Stimulated activated CD8-positive, alpha-beta memory T cell treated with anti-CD3 and anti-CD28 coated beads, Interleukin-7, amount 100 ng/mL, for 4 hours (primary cell): ENCODE measurements at regions not wholly inside any gene's neighbourhood (a gene's known extent, or its start where the extent isn't known, plus 50 kb on each side); places are given as distances from the start of the nearest gene placed in this dataset.

ENCODE experiments used
- DNase-seq, 2 donors: peaks; one replicate each; pipeline ENCODE4 v3.0.0-alpha.2; 2020; ENCODE audit warnings: low read depth in 2 of 2

GRCh38 chr15:85847031-85847430 lies 52.3 kb upstream of the KLHL25 start:
- no peak for DNase-seq

- DNase-seq = no peak
Measured at GRCh38 chr15:85849946-85850345, 55.2 kb upstream of the KLHL25 start.

DNA sequence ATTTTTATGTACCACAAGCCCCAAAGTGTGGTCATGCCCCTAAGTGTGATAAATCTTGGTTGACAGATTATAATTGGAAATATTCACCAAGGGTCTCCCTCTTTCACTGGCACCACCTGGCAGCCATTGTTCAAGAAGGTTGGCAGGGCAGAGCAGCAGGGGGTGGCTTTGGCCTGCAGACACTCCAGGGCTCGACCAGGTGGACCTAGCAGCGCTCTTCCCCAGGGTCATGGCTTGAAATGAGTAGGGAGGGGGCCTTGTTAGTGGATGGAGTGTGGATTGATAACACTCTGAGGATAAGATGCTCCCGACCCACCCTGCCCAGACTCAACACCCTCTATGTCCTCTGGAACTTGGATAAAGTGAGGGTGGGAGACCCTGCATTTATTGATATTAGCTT lies 58.2 kb upstream of the KLHL25 start:
- no peak for DNase-seq

DNA sequence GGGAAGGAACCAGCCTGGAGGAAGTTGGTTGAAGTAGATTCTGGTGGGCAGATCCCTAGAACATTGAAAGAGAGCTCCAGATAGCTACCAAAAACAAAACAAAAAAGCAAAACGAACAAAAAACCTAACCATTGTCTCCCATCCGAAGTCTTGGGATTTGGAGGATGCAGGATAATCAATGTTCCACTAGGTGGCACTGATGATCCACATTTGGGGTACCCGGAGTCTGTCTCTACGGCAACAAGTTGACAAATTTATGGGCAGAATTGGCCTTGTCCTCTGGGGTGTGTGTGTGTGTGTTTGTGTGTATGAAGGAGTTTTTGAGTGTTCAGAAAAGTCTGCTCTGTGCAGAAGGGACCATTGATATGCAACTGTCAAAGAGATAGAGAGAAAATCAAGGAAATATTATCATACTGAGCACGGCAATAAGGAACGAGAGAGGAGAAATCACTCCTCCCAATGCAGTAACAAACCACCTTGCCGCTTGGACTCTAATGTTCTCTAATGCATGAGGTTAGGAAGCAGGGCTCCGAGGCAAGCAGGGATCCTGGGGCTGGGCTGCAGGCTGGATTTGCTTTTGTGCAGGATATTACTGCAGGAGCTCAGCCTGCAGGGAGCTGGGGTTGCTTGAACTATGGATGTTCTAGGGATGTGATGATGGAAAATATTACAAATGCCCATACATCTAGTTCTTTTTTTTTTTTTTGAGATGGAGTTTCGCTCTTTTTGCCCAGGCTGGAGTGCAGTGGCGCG lies 59.8 kb upstream of the KLHL25 start:
- DNase-seq = peak; percentile 7 to 26

- DNase-seq = peak; percentile 42 to 46
Measured at GRCh38 chr15:85858586-85859375, 64.1 kb upstream of the KLHL25 start.

DNA sequence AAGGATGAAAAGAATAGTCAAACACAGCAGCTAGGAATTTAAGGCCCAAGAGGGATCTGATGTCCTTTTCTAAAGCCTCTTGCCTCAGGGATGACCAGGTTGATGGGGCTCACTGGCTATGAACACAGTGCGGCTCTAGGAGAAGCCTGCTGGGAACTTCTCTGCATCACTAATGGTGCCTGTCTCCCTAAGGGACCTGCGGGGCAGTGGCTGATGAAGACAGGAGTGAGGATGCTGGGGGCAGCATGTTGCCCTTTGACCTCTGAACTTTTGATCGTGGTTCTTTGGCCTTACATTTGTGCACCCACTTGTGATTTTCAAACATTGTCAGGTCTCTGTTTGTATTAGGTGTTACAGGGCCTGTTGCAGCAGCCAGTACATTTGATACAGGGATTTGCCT lies 64.9 kb upstream of the KLHL25 start:
- no peak for DNase-seq

DNA sequence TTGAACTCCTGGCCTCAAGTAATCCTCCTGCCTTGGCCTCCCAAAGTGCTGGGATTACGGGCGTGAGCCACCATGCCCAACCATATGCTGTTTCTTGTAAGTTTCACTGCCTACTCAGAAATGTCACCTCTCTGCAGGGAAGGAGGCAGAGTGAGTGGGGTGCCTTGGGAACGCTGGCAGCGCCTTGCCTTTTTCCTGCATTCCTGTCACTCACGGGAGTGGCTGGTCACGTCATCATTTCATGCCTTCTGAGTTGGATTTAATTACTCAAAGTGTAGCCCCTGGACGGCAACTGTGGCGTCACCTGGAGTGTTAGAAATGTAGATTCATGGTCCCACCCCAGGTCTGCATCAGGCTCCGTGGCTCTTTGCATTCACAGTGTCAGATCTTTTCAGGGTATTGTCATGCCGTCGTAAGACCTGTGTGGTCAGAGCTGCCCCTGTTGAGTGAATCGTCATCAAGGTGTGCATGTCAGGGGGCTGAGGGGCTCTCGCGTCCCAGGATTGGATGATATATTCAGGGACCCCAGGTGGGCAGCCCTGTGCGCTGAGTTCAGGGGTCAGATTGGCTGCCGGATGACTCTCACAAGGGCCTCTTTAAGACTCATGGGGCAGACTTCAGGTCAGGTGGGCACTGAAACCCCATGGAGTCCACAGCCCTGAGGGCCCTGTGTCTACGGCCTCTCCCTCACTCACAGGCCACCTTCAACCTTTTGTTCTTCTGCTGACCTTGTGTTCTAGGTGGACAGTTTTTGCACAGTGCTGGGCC lies 65.9 kb upstream of the KLHL25 start:
- no peak for DNase-seq

DNA sequence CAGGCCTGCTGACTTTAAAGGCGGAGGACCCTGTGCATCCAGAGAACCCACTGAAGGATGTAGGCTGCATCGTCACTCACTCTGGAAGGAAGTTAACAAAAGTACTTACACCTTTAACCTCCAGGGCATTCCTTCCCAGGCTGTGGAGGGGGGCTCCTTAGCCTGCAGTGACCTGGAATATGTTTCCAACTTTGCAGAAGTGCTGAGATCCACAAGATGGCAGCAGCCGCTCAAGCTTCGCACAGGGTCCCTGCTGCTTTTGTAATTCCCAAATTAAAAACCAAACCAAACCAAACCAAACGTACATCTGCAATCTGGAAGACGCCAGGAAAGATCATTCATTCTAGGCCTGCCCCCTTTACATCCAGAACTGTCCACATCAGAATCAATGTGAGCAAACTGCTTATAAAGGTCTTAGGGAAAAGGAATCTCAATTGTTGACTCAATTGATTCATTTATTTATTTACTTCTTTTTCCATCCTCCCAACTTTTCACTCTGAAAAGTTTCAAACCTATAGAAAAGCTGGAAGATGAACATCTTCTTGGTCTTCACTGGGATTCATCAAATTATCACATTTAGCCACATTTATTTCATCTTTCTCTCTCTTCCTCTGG lies 70.5 kb upstream of the KLHL25 start:
- DNase-seq = no peak

GRCh38 chr15:85867250-85867649 lies 72.5 kb upstream of the KLHL25 start:
- no peak for DNase-seq

DNA sequence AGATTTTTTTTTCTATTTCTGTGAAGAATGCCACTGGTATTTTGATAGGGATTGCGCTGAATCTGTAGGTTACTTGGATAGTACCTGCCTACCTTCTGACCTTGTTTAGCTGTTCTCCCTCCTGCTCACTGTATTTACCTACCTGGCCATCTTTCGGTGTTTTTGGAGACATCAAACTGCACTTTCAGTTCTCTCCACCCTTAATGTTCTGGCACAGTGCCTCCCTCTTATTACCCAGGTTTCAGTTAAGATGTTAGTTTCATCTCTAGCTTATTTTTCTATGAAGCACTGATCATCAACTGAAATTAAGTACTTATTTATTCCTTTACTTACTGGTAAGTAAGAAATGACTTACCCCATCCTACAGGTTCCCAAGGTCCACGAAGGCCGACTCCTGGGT lies 74.4 kb upstream of the KLHL25 start:
- no peak for DNase-seq

DNA sequence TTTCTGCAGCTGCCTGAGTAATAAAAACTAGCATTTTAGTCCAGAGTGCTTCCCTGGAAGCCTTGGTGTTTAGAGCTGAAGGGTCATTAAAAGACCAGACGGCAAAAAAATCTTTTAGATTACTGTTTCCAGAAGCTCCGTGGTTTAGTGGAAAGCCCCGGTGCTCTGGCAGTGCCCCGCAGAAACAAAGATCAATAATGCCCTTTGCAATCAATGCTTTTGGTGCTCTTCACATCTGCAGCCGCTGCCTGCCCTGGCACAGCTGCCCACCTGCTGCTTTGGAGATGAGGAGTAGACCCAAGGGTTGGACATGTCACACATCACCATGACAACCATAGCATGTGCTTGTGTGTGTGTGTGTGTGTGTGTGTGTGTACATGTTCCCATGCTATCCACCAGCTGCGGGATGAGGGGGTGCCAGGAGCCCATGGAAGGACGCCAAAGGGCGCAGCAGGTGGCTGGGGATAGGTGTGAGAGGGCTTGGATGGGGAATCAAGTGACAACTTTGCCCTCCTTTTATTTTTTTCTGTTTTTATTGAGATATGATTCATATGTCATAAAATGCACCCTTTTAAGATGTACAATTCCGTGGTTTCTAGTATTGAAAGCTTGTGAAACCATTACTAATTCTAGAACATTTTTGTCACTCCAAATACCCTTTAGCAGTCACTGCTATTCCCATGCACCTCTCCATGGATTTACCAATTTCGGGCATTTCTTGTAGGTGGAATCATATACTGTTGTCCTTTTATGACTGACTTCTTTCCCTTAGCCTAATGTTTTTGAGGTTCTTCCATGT lies 75.7 kb upstream of the KLHL25 start:
- DNase-seq = no peak

- no peak for DNase-seq
Measured at GRCh38 chr15:85871545-85871944, 76.8 kb upstream of the KLHL25 start.

DNA sequence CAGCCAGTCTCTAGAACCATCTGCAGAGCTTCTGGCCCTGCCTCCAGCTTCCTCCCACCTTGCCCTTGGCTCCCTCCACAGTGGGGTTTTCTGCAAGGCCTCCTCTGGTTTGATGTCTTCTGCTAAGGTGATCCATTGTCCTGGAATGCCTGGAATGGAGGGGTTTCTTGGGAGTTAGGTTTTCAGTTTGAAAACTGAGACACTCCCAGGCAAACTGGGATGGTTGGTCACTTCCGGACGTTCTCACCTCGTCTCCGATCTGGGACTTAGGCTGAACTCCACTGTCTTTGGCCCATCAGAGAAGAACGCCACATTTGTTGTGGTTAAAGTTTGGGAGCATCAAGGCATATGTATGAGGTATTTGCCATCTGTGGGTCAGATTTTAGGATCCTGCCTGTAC lies 77.4 kb upstream of the KLHL25 start:
- DNase-seq = no peak

DNA sequence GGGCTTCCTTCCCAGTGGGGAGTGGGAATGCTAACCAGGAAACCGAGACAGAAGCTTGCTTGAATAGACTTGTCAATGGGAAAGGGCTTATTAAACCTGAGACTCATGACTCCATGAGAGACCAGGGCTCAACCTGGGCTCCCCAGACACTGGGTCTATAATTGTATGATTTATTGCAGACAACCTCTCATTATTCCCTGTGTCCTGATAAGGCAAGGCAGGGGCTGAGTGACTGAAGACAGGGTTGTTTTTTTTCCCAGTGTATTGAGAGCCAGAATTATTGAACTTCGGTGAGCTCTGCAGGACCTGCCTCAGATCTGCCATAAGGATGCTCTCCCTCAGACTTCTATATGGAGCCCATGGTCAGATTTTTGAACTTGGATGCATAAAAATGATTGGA lies 79.5 kb upstream of the KLHL25 start:
- DNase-seq = no peak

- DNase-seq = no peak
Measured at GRCh38 chr15:85875756-85876155, 81.0 kb upstream of the KLHL25 start.

DNA sequence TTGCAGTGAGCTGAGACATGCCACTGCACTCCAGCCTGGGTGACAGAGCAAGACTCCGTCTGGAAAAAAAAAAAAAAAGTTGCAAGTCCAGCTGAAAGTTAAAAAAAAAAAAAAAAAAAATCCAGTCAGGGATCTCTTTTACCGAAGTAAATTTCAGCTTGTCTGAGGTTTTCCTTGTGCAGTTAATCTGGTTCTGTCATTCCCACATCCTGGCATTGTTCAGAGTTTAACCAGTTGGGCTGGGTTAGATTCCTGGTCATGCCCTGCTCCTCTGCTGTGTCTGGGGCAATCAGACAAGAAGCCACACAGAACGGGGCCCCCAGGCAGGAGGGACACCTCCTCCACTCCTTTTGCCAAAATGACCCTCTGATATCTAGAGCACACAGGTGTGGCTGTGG lies 84.1 kb upstream of the KLHL25 start:
- DNase-seq = no peak

- DNase-seq = no peak
Measured at GRCh38 chr15:85879334-85880163, 84.8 kb upstream of the KLHL25 start.

DNA sequence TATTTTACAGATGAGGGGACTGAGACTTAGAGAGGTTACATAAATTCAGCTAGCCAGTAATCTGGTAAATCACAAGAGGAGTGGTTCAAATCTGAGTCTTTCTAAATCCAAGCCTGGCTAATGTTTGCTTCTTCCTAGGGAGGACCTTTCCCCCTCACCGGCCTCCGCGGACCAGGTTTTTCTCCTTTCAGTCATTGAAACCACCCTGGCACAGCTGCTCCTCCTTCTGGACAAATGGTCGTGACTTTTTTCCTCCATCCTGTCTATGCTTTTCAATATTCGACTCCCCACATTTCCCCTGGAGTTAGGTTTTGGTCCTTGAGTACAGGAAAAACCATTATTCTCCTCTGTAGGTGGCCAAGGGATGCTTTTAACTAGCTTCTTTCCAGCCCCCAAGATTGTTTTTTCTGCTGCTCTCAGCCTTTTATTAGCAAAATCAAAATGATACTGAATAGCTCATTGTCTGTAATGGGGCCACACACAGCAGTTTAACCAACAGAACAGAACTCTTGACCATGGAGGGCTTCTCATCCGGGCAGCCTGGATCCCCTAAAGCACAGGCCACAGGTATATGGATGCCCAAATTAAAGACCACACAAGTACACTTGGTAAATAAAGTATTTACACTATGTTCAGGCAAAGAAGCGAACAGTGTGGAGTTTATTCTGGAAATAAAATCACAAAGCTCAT lies 85.9 kb upstream of the KLHL25 start:
- no peak for DNase-seq

DNA sequence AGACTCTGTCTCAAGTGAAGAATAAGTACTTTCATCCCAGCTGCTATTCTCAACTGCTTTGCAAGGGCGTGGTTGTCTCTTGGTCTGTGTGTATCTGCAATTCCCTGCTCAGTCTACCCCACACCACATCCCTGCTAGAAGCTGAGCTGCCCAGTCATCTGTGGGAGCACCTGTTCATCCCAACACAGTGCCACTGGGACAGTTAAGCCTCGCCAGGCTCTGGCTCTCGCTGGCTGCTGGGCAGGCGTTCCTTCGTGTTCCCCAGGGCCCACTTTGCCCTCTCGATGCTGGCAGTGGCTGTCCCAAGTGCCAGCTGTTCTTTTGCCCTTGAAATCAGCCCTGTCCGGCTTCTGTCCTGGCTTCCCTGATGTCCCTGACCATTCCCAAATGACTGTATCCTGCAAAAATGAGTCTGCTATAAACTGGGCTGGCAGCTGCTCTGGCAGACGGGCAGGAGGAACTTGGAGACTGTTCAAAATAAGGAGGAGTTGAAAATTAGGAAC lies 91.6 kb upstream of the KLHL25 start:
- DNase-seq = no peak
